ENCODE measurements at regions not wholly inside any gene's neighbourhood (a gene's known extent, or its start where the extent isn't known, plus 50 kb on each side); places are given as distances from the start of the nearest gene placed in this dataset.

- no peak for TF ChIP-seq POLR2A (IDR thresholded peaks at IDR 0.05)
- TF ChIP-seq CTCF (IDR thresholded peaks at IDR 0.05) = no peak
- no peak for TF ChIP-seq EP300 (IDR thresholded peaks at IDR 0.05)
Measured at GRCh38 chr2:167480986-167481309, 592.7 kb downstream of the XIRP2 start.
